ENCODE measurements at regions not wholly inside any gene's neighbourhood (a gene's known extent, or its start where the extent isn't known, plus 50 kb on each side); places are given as distances from the start of the nearest gene placed in this dataset.

- no peak overlapping the region for H3K4me3 ChIP-seq
- WGBS (ENCODE audit: missing lambda C conversion rate) = 13% methylated on average over 7 of the region's 8 CpGs
- H3K4me1 ChIP-seq = no peaks in the 10 kb centered on the region
- no peaks in the 10 kb centered on the region for H3K9me3 ChIP-seq
- no peak overlapping the region for H3K4me2 ChIP-seq
- ATAC-seq = no peak
- TF ChIP-seq EP300 (IDR thresholded peaks at IDR 0.05) (no peak), HDAC2 (IDR thresholded peaks at IDR 0.05) (no peak), SREBF2 (IDR thresholded peaks at IDR 0.05) (no peak), HOXA7 (CRISPR knock-in tag; IDR thresholded peaks at IDR 0.05) (no peak), EHMT2 (IDR thresholded peaks at IDR 0.05; ENCODE audit: low read depth) (no peak)
- no peak for DNase-seq (ENCODE audit: low read depth in 1 of 2, low spot score in 1 of 2)
- CTCF ChIA-PET = no interaction called here
- POLR2A ChIA-PET = no interaction called here
- no peak overlapping the region for H3K27ac ChIP-seq
- no peak for FAIRE-seq
These were observed 95.0 kb upstream of the PRR16 start for GRCh38 chr5:120368923-120369715.

DNA sequence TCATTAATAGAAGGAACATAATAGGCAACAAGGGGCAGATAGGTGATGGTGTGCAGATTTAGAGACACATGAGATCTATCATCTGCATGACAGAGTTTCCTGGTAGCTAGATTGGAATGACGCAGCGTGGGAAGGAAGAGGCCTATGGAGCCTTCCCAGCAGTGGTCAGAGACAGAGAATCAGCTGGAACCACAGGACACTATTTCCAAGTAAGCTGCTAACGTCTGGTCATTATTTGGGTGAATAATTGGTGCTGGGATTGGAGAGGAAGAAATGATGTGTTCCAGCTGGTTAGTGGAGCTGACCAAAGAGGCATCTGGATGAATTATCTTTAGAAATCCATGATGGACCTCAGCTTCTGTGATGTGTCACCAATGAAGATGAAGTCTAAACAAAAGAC is 91.2 kb upstream of the PRR16 start:
- CTCF ChIA-PET = no interaction called here
- ATAC-seq = no peak
- TF ChIP-seq HOXB5 (CRISPR knock-in tag; IDR thresholded peaks at IDR 0.05) (no peak), FOXS1 (CRISPR knock-in tag; IDR thresholded peaks at IDR 0.05) (no peak), MAFK (IDR thresholded peaks at IDR 0.05; ENCODE audit: partially characterized antibody) (no peak), SREBF2 (IDR thresholded peaks at IDR 0.05) (no peak), NFE2L2 (conservative IDR thresholded peaks at IDR 0.05; ENCODE audit: low read length) (no peak), HMGXB4 (CRISPR knock-in tag; IDR thresholded peaks at IDR 0.05; ENCODE audit: borderline replicate concordance) (no peak)
- TF ChIP-seq, protein P1, sequence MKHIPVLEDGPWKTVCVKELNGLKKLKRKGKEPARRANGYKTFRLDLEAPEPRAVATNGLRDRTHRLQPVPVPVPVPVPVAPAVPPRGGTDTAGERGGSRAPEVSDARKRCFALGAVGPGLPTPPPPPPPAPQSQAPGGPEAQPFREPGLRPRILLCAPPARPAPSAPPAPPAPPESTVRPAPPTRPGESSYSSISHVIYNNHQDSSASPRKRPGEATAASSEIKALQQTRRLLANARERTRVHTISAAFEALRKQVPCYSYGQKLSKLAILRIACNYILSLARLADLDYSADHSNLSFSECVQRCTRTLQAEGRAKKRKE (CRISPR knock-in tag; IDR thresholded peaks at IDR 0.05; ENCODE audit: low read depth) = no peak
- FAIRE-seq = no peak
- no peaks in the 10 kb centered on the region for H3K9me3 ChIP-seq
- no peak overlapping the region for H3K27ac ChIP-seq
- H3K4me1 ChIP-seq = no peaks in the 10 kb centered on the region
- no peak overlapping the region for H3K4me2 ChIP-seq
- WGBS (ENCODE audit: missing lambda C conversion rate) = 8% methylated on average over 3 of the region's 3 CpGs
- no peak overlapping the region for H3K4me3 ChIP-seq
- no peak for DNase-seq (ENCODE audit: low read depth in 1 of 2, low spot score in 1 of 2)
- POLR2A ChIA-PET = no interaction called here

- DNase-seq (ENCODE audit: low read depth in 1 of 2, low spot score in 1 of 2) = no peak
- POLR2A ChIA-PET = no interaction called here
- H3K4me3 ChIP-seq = no peak overlapping the region
- TF ChIP-seq ZSCAN20 (CRISPR knock-in tag; IDR thresholded peaks at IDR 0.05) = no peak
- TF ChIP-seq JUNB (IDR thresholded peaks at IDR 0.05) = no peak
- TF ChIP-seq KDM5A (IDR thresholded peaks at IDR 0.05) = no peak
- TF ChIP-seq TFCP2L1 (CRISPR knock-in tag; IDR thresholded peaks at IDR 0.05) = no peak
- no peak for TF ChIP-seq EHF (CRISPR knock-in tag; IDR thresholded peaks at IDR 0.05)
- TF ChIP-seq SREBF2 (IDR thresholded peaks at IDR 0.05) = no peak
- no peak for TF ChIP-seq FOXS1 (CRISPR knock-in tag; IDR thresholded peaks at IDR 0.05)
- 2% methylated on average over 1 of the region's 1 CpG for WGBS (ENCODE audit: missing lambda C conversion rate)
- ATAC-seq = no peak
- no peak for FAIRE-seq
- no peak overlapping the region for H3K4me2 ChIP-seq
- CTCF ChIA-PET = no interaction called here
- no peaks in the 10 kb centered on the region for H3K9me3 ChIP-seq
- no peaks in the 10 kb centered on the region for H3K4me1 ChIP-seq
- H3K27ac ChIP-seq = no peak overlapping the region
These were observed 88.9 kb upstream of the PRR16 start for GRCh38 chr5:120375248-120375647.

GRCh38 chr5:120380644-120381043 is 83.5 kb upstream of the PRR16 start:
- no peaks in the 10 kb centered on the region for H3K4me1 ChIP-seq
- CTCF ChIA-PET = no interaction called here
- WGBS (ENCODE audit: missing lambda C conversion rate) = 9% methylated on average over 1 of the region's 1 CpG
- no peak overlapping the region for H3K27ac ChIP-seq
- H3K4me3 ChIP-seq = no peak overlapping the region
- ATAC-seq (no peak), FAIRE-seq (no peak), DNase-seq (ENCODE audit: low read depth in 1 of 2, low spot score in 1 of 2) (no peak)
- POLR2A ChIA-PET = no interaction called here
- TF ChIP-seq MAFK (IDR thresholded peaks at IDR 0.05; ENCODE audit: partially characterized antibody) (peak; percentile 56), JUNB (IDR thresholded peaks at IDR 0.05) (no peak)
- TF ChIP-seq, protein P2, sequence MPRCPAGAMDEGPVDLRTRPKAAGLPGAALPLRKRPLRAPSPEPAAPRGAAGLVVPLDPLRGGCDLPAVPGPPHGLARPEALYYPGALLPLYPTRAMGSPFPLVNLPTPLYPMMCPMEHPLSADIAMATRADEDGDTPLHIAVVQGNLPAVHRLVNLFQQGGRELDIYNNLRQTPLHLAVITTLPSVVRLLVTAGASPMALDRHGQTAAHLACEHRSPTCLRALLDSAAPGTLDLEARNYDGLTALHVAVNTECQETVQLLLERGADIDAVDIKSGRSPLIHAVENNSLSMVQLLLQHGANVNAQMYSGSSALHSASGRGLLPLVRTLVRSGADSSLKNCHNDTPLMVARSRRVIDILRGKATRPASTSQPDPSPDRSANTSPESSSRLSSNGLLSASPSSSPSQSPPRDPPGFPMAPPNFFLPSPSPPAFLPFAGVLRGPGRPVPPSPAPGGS (IDR thresholded peaks at IDR 0.05) = no peak
- no peaks in the 10 kb centered on the region for H3K9me3 ChIP-seq
- H3K4me2 ChIP-seq = no peak overlapping the region

Measured in A549 (cell line).